ENCODE measurements at regions not wholly inside any gene's neighbourhood (a gene's known extent, or its start where the extent isn't known, plus 50 kb on each side); places are given as distances from the start of the nearest gene placed in this dataset.

DNA sequence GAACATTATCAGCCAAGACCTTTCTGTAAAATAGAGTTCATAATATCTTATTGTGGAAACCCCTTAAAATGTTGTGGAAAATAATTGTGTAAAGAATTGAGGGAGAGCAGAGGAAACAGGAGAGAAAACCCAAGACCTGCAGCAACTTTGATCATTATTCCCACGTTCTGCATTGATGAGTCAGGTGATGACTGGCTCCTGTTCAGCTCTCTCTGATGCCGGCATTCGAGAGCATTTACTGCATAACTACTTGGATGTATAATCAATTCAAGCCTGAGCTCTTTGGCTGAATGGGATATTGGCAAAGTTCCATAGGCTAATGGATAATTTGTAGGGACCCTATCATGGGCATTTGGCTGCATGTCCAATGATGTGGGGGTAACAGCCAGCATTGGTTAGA lies 176.3 kb upstream of the ARID2 start:
- DNase-seq = no peak

DNA sequence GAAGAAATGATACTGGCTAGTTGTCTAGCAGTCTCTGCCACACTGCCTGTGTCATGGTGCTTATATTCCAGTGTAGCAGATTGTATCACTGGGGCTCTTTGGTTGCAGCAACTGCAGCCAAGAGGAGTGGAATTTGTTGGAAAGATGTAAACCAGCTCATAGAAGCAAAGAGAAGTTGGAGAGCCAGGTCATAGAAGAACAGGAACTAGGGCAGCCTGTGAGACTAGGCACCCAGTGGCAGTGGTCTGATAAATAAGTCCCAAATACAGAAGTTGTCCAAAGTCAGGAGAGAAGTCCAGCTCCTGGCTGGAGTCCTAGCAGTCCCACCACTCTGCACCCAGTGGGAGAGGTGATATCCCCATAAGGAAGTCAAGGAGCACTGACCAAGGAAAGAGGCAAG lies 172.5 kb upstream of the ARID2 start:
- DNase-seq = no peak

DNA sequence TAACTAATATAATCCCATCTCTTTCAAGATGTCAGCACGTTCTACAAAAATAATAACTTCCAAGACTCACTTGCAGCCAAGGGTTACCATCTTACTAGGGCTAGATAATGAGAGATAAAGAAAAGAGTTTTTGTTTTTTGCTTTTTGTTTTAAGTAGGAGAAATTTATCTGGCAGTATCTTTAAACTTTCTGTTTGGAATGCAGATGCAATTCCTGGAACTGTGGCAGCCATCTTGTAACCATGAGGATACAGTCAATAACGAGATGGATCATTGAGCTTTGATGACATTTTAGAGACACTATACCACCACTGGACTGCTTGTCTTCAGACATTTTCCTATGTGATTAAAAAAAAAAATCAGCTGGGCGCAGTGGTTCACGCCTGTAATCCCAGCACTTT lies 171.2 kb upstream of the ARID2 start:
- no peak for DNase-seq

DNA sequence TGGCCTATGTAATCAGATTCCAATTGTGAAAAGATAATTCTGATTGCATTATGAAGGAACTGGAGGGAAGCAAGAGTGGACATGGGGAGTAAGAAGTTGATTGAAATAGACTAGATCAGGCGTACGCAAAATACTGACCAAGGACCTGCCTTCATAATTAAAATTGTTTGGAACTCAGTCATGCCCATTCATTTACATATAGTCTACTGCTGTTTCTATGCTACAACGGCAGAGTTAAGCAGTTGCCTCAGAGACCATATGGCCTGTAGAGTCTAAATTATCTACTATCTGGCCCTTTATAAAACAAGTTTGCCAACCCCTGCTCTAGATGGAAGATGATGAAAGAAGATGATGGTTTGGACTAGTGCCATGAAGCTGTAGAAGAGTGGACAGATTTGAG lies 170.0 kb upstream of the ARID2 start:
- no peak for DNase-seq

DNA sequence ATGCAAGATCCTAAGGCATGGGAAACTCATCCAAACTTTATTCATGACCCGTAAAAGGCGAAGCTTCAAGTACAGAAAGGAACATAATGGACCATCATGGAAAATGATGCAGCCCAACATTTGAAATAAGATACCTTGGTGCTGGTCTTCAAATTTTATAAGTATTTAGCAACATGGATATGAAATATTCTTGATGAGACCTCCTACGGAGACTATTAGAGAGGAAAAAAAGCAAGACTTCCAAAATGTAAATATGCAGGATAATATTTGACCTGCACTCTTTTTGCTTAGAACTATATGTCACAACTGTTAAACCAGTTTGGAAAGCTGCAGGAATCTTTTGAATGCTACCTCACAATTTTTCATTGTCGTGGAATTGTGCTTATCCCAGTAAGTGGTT lies 168.8 kb upstream of the ARID2 start:
- no peak for DNase-seq

DNA sequence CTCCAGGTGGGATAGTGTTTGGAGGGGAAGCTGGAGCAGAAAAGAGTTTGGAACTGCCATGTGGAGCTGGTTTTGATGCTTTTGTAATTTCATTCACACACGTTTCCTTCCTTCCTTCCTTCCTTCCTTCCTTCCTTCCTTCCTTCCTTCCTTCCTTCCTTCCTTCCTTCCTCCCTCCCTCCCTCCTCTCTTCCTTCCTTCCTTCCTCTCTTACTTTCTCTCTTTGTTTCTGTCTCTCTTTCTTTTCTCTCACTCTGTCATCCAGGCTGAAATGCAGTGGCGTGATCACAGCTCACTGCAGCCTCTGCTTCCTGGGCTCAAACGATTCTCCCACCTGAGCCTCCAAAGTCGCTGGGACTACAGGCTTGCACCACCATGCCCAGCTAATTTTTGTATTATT lies 168.0 kb upstream of the ARID2 start:
- DNase-seq = no peak

DNA sequence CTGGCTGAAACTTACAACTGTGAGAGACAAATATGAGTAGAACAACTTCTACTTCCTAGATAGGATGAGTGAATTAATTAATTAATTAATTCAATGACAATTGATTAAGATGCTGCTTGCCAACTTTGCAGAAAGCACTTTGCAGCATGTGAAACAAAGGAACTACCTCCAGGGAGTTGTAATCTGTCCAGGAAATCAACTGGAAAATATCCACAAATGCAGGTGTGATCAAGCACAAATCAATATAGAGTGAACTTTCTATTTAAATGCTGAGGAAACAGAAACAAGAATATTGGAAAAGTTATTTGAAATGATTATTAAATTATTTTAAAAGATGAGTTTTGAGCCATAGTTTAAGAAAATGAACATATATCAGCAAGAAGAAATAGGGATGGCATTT lies 163.9 kb upstream of the ARID2 start:
- DNase-seq = no peak

DNA sequence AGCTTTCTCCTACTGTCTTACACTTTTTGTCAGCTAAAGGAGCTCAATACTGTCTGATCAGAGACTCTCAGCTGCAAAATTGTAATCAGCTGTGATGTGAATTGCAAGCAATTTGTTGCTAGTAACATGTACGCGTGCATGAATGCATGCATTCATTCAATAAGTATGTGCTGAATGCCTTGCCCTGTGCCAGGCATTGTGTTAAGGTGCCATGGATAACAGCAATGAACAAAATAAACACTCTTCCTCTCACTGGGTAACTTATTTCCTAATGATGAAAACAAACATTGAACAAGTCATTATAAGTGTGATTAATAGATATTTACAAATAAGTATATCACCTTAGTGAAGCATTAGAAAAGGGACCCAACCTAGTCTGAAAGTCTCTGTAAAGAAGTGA lies 163.2 kb upstream of the ARID2 start:
- no peak for DNase-seq

DNA sequence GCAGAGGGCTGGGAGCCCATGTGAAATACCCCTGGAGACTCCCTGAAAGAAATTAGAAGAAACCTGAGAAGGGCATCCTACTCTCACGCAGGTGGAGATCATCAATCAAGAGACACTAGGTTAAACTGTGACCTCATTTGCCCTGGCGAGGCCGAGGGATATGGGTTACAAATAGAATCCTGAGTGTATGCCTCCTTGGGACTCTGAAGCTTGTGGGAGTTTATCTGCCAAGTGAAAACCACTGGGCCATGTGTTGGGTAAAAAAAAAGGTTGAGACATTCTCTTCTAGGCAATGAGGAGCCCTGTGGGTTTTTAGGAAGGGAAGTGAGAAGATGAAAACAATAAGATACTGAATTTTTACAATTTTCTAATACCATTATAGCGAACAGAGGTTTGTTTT lies 160.7 kb upstream of the ARID2 start:
- no peak for DNase-seq

DNA sequence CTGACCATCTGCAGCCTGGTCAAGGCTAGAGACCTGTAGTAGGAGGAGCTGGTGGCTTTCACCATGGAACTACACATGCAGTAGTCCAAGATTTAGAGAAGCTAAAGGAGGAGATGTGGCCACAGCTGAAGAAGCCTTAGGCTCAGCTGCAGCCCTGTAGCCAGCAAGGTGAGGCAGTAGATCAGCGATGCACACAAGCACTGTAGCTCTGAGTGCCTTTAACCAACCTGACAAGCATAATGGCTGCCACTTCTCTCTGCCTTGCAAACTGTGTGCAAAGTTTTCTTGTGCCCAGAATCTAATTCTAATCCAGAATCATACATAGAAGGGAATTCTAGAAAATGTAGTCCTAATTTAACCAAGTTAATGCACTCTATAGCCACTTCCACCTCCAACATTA lies 159.0 kb upstream of the ARID2 start:
- DNase-seq = no peak

DNA sequence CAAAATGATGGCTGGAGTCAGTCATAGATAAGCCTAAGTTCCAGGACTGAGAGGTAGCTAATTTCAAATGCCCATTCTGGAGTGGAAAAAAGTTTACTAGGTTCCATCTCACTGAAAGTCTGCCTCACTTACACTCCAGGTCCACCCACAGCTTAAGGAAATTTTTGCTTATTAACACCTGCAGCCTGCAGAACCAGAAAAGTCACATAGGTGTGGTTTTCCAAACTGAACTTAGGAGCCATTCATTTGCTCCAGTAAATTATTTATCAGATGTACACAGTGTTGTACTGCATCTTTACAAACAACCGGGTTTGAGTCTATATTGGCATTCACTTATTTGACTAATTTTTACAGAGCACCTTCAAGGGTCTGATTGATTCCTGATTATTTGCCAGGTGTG lies 157.4 kb upstream of the ARID2 start:
- no peak for DNase-seq

DNA sequence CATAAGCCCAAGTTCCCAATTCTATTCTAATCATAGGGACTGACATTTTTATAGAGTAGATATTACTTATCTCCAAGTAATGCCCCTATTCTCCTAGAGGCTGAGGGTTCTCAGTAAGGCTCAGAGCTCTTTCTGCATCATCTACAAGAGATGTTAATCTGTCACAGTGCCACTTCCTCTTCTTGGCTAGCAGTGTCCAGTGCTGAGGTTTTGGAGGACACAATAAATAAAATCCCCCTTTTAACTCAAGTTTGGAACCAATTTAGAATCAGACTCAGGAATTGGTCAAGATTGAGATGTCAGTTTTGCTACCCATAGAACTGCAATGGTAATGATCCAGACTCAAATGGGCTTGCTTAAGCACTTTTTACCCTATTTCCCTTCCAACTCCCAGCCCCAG lies 154.1 kb upstream of the ARID2 start:
- DNase-seq = no peak

DNA sequence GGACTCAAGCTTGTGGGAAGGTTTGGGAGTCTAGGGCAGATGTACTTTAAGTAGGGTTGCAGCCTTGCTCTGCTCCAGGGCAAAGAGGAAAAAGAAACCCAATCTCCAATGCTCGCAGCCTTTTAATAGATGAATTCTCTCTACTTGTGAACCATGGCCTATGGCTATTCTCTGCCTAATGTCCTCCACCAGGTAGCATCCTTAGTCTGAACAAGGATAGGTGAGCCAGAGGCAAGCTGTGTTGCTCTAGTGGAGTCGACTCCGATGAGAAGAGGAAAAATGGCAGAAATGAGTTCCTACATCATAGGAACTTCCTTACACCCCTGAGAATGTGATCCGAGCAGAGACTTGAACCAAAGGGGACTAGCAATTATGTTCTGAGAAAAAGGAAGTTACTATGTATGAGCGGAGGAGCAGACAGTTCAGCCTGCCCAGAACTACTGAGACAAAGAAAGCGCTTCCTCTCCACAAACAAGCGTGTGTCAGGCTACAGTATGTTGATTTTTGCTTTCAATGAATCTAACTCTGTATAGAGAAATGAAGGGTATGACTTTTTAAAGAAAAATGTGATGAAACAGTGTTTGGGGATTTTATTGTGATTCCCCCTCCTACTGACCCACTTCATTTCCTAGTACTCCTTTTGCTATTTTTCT lies 153.6 kb upstream of the ARID2 start:
- no peak for DNase-seq

DNA sequence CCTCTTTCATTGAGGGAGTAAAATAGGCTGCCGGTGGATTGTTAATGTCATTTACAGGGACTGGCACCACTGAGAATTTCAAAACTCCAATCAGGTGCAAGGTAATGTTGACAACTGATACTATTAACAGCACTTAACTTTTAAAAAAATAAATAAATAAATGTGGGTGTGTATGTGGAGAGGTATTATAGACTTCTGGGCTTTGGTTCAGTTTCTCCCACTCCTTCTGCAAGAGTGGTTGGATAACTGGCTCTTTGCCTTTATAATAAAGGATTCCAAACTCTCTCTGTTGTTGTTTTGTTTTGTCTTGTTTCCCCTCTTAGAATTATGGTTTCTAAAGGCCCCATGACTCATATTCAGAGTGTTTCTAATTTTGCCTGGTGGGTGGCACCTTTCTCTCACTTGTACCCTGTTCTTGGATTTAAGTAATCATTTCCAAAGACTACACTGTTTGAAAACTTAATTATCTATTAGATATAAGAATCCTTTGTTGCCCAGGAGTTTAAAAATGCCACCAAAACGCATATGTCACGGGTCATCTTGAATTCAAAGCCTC lies 151.6 kb upstream of the ARID2 start:
- DNase-seq = no peak

DNA sequence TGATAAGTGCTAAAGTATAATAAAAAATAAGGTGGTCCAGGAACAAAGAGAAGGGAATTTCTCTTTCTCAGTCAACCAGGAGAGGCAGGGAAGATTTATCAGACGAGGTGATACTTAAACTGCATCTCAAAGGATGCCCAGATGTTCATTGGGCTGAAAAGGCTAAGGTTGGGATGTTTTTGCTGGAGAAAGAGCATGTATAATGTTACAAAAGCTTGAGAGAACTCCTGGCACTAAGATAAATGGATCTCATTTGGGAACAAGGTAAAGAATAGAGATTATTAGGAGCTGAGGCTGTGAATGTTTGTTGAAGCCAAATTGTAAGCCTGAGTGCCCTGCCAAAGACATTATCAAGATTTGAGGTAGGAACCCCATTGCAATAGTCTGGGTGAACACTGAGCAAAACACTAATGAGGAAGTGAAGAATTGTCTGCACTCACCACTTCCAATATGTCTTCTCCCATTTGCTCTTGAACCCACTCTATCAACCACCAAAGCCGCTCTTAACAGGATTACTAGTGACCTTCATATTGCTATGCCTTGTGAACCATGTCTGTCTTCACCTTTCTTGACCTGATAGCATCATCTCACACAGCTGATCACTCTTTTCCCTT lies 149.0 kb upstream of the ARID2 start:
- no peak for DNase-seq

DNA sequence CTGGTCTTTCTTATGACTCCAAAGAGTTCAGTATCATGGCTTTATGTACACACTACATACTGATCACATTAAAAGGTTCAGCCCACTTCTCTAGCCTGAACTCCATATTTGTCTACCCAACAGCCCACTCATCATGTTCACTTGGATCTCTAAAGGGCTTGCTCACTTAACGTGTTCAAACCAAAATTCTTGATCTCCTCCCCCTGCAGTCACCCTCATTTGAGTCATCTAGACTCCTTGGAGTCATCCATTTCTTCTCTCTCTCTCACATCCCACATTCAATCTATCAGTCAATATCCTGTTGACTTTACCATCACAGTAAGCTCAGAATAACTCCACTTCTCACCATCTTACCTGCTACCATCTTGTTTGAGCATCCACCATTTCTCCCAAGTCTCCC lies 148.4 kb upstream of the ARID2 start:
- DNase-seq = no peak

DNA sequence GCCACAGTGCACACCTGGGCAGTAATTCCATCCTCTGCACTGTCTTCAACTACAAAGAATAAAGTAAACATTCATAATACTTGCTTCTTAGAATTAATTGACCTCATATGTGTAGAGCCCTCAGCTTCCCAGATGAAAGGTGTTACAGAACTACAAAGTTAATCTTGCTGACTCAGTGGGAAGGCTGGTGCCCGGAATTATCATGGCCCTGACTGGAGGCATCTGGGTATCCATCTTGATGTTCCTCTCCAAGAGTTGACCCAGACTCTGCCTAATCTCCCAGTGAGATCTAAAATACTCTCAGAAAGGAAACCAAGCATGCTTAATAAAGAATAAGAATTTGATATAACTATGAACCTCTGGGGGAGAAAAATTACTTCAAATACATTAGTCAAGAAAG lies 147.0 kb upstream of the ARID2 start:
- no peak for DNase-seq

DNA sequence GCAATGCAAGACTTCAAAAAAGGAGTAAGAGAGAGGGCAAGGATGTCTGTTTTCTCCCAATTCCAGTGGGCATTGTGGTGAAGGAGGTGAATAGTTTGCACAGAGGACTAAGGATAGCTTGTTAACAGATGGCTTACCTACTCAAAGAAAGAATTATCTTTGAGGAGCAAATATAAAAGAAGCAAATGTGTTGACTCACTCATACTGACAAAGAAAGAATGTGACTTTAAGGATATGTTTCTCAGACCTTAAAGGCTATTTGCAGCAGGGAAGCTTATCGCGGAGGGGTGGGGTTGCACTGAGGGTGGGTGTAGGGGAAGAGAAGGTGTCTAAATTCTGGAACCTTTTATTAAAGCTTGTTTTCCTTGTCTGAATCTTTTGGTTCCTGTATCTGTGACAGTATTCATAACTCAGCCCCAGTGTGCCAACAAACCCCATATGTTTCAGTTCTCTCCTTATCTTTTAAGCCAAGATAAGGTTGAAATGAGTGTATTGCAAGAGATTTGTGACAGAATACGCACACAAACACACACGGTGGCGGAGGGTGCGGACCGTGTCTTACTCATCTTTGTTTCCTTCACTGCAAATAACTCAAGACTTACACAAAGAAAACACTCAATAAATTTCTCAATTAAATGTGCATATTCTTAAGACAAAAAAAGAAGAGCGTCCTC lies 146.4 kb upstream of the ARID2 start:
- no peak for DNase-seq

DNA sequence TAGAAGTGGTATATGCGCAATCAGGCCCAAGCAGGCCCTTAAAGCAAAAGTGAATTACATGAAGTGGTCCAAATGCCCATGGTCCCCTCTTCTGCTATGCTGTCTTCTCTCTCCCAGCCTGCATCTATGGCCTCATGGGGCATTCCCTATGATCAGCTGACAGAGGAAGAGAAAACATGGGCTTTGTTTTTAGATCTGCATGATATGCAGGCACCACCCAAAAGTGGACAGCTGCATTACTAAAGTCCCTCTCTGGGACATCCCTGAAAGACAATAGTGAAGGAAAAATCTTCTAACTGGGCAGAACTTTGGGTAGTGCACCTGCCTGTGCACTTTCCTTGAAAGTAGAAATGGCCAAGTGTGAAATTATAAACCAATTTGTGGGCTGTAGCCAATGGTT lies 145.2 kb upstream of the ARID2 start:
- no peak for DNase-seq

DNA sequence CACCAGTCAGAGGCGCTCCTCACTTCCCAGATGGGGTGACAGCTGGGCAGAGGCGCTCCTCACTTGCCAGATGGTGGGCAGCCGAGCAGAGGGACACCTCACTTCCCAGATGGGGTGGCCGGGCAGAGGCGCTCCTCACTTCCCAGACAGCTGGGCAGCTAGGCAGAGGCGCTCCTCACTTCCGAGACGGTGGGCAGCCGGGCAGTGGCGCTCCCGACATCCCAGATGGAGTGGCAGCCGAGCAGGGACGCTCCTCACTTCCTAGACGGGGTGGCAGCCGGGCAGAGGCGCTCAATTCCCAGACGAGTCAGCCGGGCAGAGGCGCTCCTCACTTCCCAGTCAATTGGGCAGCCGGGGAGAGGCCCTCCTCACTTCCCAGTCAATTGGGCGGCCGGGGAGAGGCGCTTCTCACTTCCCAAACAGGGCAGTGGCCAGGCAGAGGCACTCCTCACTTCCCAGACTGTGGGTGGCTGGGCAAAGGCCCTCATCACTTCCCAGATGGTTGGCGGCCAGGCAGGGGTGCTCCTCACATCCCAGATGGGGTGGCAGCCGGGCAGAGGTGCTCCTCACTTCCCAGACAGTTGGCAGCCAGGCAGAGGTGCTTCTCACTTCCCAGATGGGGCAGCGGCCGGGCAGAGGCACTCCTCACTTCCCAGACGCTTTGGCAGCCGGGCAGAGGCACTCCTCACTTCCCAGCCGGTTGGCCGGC lies 143.8 kb upstream of the ARID2 start:
- no peak for DNase-seq

DNA sequence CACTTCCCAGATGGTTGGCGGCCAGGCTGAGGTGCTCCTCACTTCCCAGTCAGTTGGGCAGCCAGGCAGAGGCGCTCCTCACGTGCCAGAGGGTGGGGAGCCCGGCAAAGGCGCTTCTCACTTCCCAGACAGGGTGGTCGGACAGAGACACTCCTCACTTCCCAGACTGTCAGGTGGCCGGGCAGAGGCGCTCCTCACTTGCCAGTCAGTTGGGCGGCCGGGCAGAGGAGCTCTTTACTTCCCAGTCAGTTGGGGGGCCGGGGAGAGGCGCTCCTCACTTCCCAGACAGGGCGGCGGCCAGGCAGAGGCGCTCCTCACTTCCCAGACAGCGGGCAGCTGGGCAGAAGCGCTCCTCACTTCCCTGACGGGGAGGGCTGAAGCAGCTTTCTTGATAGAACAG lies 143.0 kb upstream of the ARID2 start:
- DNase-seq = no peak

DNA sequence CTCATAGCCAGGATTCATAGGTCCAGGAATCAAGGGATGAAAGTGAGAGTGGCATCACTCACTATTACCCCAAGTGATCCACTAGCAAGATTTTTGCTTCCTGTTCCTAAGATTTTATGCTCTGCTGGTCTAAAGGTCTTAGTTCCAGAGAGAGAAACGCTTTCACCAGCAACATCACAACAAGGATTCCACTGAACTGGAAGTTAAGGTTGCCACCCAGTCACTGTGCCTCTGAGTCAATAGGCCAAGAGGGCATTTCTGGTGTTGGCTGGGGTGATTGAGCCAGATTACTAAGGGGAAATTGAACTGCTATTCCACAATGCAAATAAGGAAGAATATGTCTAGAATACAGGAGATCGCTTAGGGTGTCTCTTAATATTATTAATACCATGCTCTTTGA lies 142.5 kb upstream of the ARID2 start:
- DNase-seq = no peak

DNA sequence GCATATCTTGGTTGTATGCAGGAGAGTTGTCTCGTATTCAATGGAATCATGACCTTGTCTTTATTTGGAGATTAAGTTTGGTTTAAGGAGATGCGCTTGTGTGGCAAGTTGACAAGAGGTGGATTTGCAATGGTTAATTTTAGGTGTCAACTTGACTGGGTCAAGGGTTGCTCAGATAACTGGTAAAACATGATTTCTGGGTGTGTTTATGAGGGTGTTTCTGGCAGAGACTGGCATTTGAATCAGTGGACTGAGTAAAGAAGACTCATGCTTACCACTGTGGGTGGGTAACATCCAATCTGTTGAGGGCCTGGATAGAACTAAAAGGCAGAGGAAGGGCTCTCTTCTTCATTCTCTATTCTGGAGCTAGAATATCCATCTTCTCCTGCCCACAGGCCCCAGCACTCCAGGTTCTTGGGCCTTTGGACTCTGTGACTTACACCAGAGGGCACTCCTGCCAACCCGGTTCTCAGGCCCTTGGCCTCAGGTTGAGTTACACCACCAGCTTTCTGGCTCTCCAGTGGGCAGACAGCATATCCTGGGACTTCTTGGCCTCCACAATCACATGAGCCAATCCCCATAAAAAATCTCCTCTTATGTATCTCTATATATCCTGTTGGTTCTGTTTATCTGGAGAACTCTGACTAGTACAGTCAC lies 141.5 kb upstream of the ARID2 start:
- no peak for DNase-seq
